B cell (primary cell): ENCODE measurements at regions not wholly inside any gene's neighbourhood (a gene's known extent, or its start where the extent isn't known, plus 50 kb on each side); places are given as distances from the start of the nearest gene placed in this dataset.

Experiments
- ATAC-seq: fragments of 200-7000 bp; cut with Tn5 transposase; one replicate; pipeline ENCODE4 v1.10.0; 2021; ENCODE audit warnings: low read depth, mild to moderate bottlenecking, moderate number of reproducible peaks, moderate library complexity
- CTCF ChIA-PET: fragments of 350-600 bp; sonication (Branson Sonifier 250); formaldehyde crosslinking; loops from one replicate; lab custom pipeline; 2021; ENCODE audit warnings: antibody characterized with exemption, inconsistent platforms; lab: Charles Lee
- POLR2A ChIA-PET: fragments of 350-600 bp; sonication (Branson Sonifier 250); formaldehyde crosslinking; loops from one replicate; lab custom pipeline; 2021; ENCODE audit warnings: antibody characterized with exemption; lab: Charles Lee
- DNase-seq: peaks from one replicate; pipeline ENCODE4 v3.0.0; 2013
- H2AFZ ChIP-seq: 2 replicates; pipeline ENCODE4 v1.6.1; 2012; ENCODE audit warnings: mild to moderate bottlenecking, low read depth, low read length; ENCODE audit not compliant: insufficient read depth, poor library complexity, severe bottlenecking
- H3K27ac ChIP-seq, 2 donors: 1 replicate in 1 of 2; 2 replicates in 1 of 2; pipeline ENCODE4 v1.5.1; 2012 to 2013; ENCODE audit warnings: low read length in 2 of 2, mild to moderate bottlenecking in 2 of 2, moderate library complexity in 1 of 2
- H3K27me3 ChIP-seq, 4 experiments: fragments of 200-600 bp in 1 of 4; sonication (generic) in 1 of 4; replicated peaks in 1 of 4; 1 replicate in 2 of 4; 2 replicates in 2 of 4; pipeline versions ENCODE4 v1.6.1 to v1.7.0; 2013 to 2016; ENCODE audit warnings: low read length in 3 of 4, mild to moderate bottlenecking in 2 of 4, mixed read lengths in 1 of 4, moderate library complexity in 1 of 4; ENCODE audit not compliant: insufficient read depth in 4 of 4, control insufficient read depth in 3 of 4; ENCODE audit errors: control extremely low read depth in 1 of 4
- H3K36me3 ChIP-seq, 2 experiments: replicated peaks in 1 of 2; 1 replicate in 1 of 2; 2 replicates in 1 of 2; pipeline versions ENCODE4 v1.6.1 to v1.7.1; 2013; ENCODE audit warnings: low read length in 1 of 2; ENCODE audit not compliant: insufficient read depth in 2 of 2, control insufficient read depth in 1 of 2; ENCODE audit errors: control extremely low read depth in 1 of 2, extremely low read depth in 1 of 2
- H3K4me1 ChIP-seq, 2 donors: fragments of 200-600 bp in 1 of 2; sonication (generic) in 1 of 2; 1 replicate in 1 of 2; 2 replicates in 1 of 2; pipeline versions ENCODE4 v1.5.1 to v1.6.1; 2013 to 2017; ENCODE audit warnings: low read length in 2 of 2; ENCODE audit not compliant: control insufficient read depth in 2 of 2, insufficient read depth in 2 of 2
- H3K4me2 ChIP-seq: replicated peaks from 2 replicates; pipeline ENCODE3; 2012; ENCODE audit warnings: mild to moderate bottlenecking, low read depth, low read length; ENCODE audit not compliant: poor library complexity, severe bottlenecking
- H3K4me3 ChIP-seq, 5 experiments: fragments of 200-600 bp in 1 of 5; sonication (generic) in 1 of 5; 1 replicate in 3 of 5; 2 replicates in 2 of 5; pipeline versions ENCODE4 v1.5.1 to v1.7.0; 2011 to 2016; ENCODE audit warnings: low read length in 4 of 5, mild to moderate bottlenecking in 4 of 5, low read depth in 2 of 5, control low read depth in 1 of 5, moderate library complexity in 1 of 5; ENCODE audit not compliant: insufficient read depth in 1 of 5; ENCODE audit errors: control extremely low read depth in 1 of 5, extremely low read depth in 1 of 5
- H3K79me2 ChIP-seq: fragments of 200-600 bp; sonication (generic); one replicate; pipeline ENCODE4 v1.6.0; 2016; ENCODE audit warnings: low read length; ENCODE audit not compliant: control insufficient read depth, insufficient read depth
- H3K9ac ChIP-seq: fragments of 200-600 bp; sonication (generic); 2 replicates; pipeline ENCODE4 v1.6.1; 2017; ENCODE audit warnings: mild to moderate bottlenecking, low read length, moderate library complexity
- H3K9me3 ChIP-seq, 3 donors: one replicate each; pipeline versions ENCODE4 v1.6.1 to v1.7.1; 2013; ENCODE audit warnings: low read length in 2 of 3; ENCODE audit not compliant: control insufficient read depth in 2 of 3, insufficient read depth in 1 of 3; ENCODE audit errors: control extremely low read depth in 1 of 3
- H4K20me1 ChIP-seq: 2 replicates; pipeline ENCODE4 v1.6.0; 2012; ENCODE audit warnings: mild to moderate bottlenecking, low read length; ENCODE audit not compliant: insufficient read depth, control insufficient read depth, poor library complexity, severe bottlenecking
- H3K27ac Mint-ChIP-seq: one replicate; pipeline ENCODE4 v1.8.0; 2021; ENCODE audit warnings: mixed read lengths
- H3K27me3 Mint-ChIP-seq: one replicate; pipeline ENCODE4 v1.8.0; 2021; ENCODE audit warnings: mixed read lengths
- H3K4me1 Mint-ChIP-seq: one replicate; pipeline ENCODE4 v1.8.0; 2021; ENCODE audit warnings: mixed read lengths
- H3K4me3 Mint-ChIP-seq: one replicate; pipeline ENCODE4 v1.8.0; 2021; ENCODE audit warnings: mixed read lengths
- H3K9me3 Mint-ChIP-seq: one replicate; pipeline ENCODE4 v1.8.0; 2022; ENCODE audit warnings: mixed read lengths; ENCODE audit not compliant: insufficient read depth
- CTCF ChIP-seq: fragments of 200-600 bp; IDR thresholded peaks from one replicate; pipeline ENCODE4 v1.8.0; 2022; ENCODE audit warnings: antibody characterized with exemption, mild to moderate bottlenecking
- EZH2 ChIP-seq: IDR thresholded peaks from 2 replicates; pipeline ENCODE4 v1.6.1; 2012; ENCODE audit warnings: borderline replicate concordance, low read depth, mild to moderate bottlenecking, moderate library complexity, low read length; ENCODE audit not compliant: insufficient read depth, poor library complexity, severe bottlenecking
- WGBS: methylation state at CpG from one replicate; pipeline ENCODE4 v1.1.5; 2013; ENCODE audit warnings: missing lambda C conversion rate; ENCODE audit not compliant: insufficient coverage; 5-methylcytosine and 5-hydroxymethylcytosine counted together
- intact Hi-C: fragments of 100-400 bp; cut with micrococcal nuclease; formaldehyde crosslinking; loops from one replicate; pipeline ENCODE4 v1.10.0; 2022

GRCh38 chr6:141028791-141029280 lies 1103.9 kb upstream of the GJE1 start:
- Histone ChIP-seq H2AFZ (no peak overlapping the region), H4K20me1 (no peaks in the 10 kb centered on the region), H3K9me3 (peaks cover 0 to 1% (median 0%) of the 10 kb centered on the region in 3 donors), H3K79me2 (no peaks in the 10 kb centered on the region), H3K4me3 (no peak overlapping the region), H3K27me3 (no peaks in the 10 kb centered on the region), H3K9ac (no peak overlapping the region), H3K36me3 (no peaks in the 10 kb centered on the region), H3K27ac (no peak overlapping the region), H3K4me1 (no peaks in the 10 kb centered on the region), H3K4me2 (no peak overlapping the region)
- ChIA-PET POLR2A (no interaction called here), CTCF (no interaction called here)
- TF ChIP-seq CTCF = no peak
- no peak for TF ChIP-seq EZH2
- no peak for ATAC-seq
- no peaks in the 10 kb centered on the region for H3K27me3 Mint-ChIP-seq
- H3K4me1 Mint-ChIP-seq = no peaks in the 10 kb centered on the region
- H3K9me3 Mint-ChIP-seq = no peaks in the 10 kb centered on the region
- H3K4me3 Mint-ChIP-seq = no peak overlapping the region
- WGBS = 50% methylated on average over 2 of the region's 2 CpGs
- no peak overlapping the region for H3K27ac Mint-ChIP-seq
- intact Hi-C loops = no loop called here
- no peak for DNase-seq

GRCh38 chr6:141026504-141026903 lies 1106.2 kb upstream of the GJE1 start:
- H3K9me3 ChIP-seq = peaks cover 0 to 1% (median 0%) of the 10 kb centered on the region in 3 donors
- H3K27ac ChIP-seq = no peak overlapping the region
- DNase-seq (no peak), ATAC-seq (no peak)
- Mint-ChIP-seq H3K4me1 (no peaks in the 10 kb centered on the region), H3K27me3 (no peaks in the 10 kb centered on the region), H3K9me3 (peaks cover 4% of the 10 kb centered on the region), H3K4me3 (no peak overlapping the region), H3K27ac (no peak overlapping the region)
- ChIA-PET POLR2A (no interaction called here), CTCF (no interaction called here)
- H3K9ac ChIP-seq = no peak overlapping the region
- no peaks in the 10 kb centered on the region for H4K20me1 ChIP-seq
- no peak overlapping the region for H3K4me2 ChIP-seq
- H3K4me1 ChIP-seq = no peaks in the 10 kb centered on the region
- no peak overlapping the region for H2AFZ ChIP-seq
- H3K4me3 ChIP-seq = no peak overlapping the region
- H3K36me3 ChIP-seq = no peaks in the 10 kb centered on the region
- TF ChIP-seq CTCF (no peak), EZH2 (no peak)
- intact Hi-C loops = no loop called here
- no peaks in the 10 kb centered on the region for H3K27me3 ChIP-seq
- WGBS = no CpG with 5 or more reads among the region's 1 CpG
- no peaks in the 10 kb centered on the region for H3K79me2 ChIP-seq
